Stromal cell of bone marrow (primary cell): ENCODE measurements at regions not wholly inside any gene's neighbourhood (a gene's known extent, or its start where the extent isn't known, plus 50 kb on each side); places are given as distances from the start of the nearest gene placed in this dataset.
"Not testable (repeated sequence)": the region's sequence is repeated elsewhere in the genome, so short reads cannot be mapped to it uniquely, and the experiment has no call there.

Source experiments
- DNase-seq: peaks from one replicate; pipeline ENCODE4 v3.0.0-alpha.2; 2012; ENCODE audit warnings: low read depth

DNA sequence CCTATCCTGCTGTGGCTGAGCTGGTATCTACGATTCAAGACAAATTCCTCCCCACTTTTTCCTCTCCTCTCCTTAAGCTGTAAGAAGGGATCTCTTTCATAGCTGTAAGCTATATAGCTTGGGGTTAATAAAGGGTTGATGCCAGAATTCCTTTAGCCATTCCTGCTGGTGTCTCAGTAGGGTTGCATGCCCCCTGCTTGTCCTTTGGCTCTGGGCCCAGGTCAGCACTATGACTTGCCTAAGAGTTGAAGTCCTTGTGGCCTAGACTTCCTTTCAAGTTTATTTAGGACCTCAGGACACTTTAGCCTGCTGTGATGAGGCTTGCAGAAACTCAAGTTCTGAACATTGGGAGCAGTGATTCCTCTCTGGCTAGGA, 270.0 kb downstream of the AMY1C start:
- DNase-seq = no peak

GRCh38 chr1:104028416-104029035, 278.8 kb downstream of the AMY1C start:
- DNase-seq = no peak

GRCh38 chr1:104029456-104029970, 279.8 kb downstream of the AMY1C start:
- no peak for DNase-seq

DNA sequence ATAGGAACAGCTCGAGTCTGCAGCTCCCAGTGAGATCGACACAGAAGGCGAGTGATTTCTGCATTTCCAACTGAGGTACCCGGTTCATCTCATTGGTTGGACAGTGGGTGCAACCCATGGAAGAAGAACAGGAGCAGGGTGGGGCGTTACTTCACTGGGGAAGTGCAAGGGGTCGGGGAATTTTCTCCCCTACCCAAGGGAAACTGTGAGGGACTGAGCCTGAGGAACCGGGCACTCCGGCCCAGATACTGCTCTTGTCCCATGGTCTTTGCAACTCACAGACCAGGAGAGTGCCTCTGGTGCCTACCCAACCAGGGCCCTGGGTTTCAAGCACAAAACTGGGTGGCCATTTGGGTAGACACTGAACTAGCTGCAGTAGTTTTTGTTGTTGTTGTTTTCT, 307.1 kb downstream of the AMY1C start:
- DNase-seq = no peak

- not testable (repeated sequence) for DNase-seq
Observed at GRCh38 chr1:104057219-104057898, 307.7 kb downstream of the AMY1C start.

GRCh38 chr1:104061637-104062036, 311.9 kb downstream of the AMY1C start:
- not testable (repeated sequence) for DNase-seq

DNA sequence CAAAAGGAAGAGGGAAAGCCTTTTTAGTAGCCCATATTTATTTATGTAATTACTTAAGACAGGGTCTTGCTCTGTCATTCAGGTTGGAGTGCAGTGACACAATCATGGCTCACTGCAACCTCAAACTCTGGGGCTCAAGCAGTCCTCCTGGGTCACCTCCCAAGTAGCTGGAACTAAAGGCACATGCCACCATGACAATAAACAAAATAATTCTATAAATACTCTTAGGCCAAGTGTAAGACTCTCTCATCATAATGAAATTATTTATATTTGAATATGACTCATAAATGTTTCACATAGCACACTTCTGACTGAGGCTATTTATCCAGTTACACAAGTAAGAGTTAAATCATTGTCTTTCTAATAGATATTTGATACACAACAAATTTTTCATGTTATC, 314.7 kb downstream of the AMY1C start:
- DNase-seq = no peak

DNA sequence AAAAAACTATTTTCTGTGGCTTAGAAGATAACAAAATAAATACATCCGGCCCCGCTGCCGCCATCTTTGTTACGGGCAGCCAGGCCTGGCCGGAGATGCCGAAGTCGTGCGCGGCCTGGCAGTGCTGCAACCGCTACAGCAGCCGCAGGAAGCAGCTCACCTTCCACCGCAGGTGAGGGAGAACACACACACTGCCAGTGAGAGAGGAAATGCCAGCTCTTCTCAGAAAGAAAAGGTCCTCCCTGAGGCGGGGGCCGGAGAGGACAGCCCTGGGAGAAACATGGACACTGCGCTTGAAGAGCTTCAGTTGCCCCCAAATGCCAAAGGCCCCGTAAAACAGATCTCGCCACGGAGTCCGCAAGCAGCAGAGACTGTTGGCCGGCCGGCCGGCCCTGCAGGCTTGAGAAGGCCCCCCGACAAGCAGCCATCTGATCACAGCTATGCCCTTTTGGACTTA, 323.2 kb downstream of the AMY1C start:
- DNase-seq = no peak

- DNase-seq = no peak
Observed at GRCh38 chr1:104073463-104073902, 323.8 kb downstream of the AMY1C start.

DNA sequence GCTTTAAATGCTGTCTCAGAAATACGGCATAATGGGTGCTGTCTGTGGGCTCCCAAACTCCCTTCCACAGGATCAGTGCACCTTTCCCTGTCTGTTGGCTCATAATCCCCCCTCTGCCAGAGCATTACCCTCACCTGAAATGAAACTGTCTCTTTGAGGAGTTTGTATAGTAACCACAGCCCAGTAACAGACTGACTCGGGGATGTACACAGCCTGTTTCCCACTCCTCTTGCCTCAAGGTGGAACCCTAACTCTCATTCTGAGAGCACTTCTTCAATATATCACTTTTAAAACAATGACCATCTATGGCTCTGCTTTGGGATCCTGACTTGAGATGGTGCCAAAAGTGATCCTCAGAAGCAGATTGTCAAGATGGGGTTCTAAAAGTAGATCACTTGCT, 332.5 kb downstream of the AMY1C start:
- DNase-seq = no peak

- no peak for DNase-seq
Observed at GRCh38 chr1:104084380-104084779, 334.7 kb downstream of the AMY1C start.

DNA sequence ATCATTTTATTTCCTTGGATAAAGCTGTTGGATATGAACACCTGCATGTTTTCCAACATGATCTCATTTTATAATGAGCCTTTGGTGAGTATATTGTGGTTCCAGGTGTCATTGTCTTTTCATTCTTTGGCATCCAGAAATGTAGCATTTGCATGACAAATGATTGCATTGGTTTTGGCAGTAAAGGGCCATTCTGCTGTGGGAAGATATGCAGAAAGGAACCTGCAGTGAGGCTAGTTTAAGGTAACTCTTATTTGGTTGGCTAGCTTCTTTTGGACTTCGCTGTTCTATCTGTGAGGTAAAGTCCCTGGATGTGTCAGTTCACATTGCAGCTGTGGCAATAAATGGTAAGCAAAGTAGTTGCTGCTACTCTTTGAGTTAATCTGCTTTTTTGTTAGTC, 343.0 kb downstream of the AMY1C start:
- DNase-seq = no peak

DNA sequence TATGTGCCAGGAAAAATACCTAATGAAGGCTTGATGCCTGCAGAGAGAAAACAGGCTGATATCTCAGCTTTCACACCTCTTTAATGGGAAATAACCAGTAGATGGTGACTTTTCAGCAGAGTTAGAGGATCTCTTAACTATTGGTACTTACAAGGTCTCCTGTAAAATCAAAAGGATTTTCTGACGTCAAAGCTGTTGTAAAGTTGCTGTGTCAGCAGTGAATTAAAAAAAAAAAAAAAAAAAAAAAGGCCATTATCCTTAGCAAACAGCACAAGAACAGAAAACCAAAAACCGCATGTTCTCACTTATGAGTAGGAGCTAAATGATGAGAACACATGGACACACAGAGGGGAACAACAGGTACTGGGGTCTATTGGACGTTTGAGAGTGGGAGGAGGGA, 349.1 kb downstream of the AMY1C start:
- no peak for DNase-seq

DNA sequence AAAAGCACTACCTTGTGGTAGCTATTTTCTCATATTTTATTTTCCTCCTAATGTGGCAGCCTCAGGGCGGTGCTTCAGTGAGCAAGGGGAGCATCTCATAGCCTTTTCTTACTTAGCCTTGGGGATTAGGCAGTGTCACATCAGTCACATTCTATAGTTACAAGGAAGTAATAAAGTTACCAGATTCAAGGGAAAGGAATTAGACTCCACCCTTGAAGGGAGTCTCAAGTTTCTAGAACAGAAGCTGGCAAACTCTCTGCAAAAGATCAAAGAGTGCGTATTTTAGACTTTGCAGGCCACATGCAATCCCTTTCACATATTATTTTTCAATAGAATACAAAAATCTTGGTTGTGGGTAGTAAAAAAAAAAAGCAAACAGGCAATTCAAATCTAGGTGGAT, 350.4 kb downstream of the AMY1C start:
- DNase-seq = no peak

DNA sequence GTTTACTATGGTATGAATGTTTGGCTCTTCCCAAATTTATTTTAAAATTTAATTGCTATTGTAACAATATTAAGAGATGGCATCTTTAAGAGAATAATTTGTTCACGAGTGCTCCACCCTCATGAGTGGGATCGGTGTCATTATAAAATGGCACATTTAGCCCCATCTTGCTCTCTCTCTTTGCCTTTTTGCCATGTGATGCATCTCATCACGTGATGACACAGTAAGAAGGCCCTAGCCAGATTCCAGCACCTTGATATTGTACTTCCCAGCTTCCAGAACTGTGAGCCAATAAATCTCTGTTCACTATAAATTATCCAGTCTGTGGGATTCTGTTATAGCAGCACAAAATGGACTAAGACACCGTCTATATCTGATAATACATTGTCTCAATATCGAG, 355.8 kb downstream of the AMY1C start:
- no peak for DNase-seq

DNA sequence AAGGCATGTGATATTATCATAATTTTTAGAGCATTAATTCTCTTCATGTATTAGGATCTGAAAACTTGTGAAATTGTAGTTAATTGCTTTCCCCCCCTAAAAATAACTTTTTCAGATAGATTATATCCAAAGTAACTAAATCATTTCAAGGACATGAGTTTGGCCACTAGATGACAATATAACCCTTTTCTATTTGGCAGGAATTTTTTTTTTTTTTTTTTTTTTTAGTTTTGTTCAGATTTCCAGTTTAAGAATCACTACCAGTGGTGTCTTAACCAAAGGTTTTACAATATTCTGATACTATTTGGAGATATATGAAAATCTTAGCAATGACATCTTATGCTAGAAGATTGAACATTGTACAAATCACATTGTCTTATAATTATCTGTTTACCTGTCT, 370.8 kb downstream of the AMY1C start:
- DNase-seq = no peak

DNA sequence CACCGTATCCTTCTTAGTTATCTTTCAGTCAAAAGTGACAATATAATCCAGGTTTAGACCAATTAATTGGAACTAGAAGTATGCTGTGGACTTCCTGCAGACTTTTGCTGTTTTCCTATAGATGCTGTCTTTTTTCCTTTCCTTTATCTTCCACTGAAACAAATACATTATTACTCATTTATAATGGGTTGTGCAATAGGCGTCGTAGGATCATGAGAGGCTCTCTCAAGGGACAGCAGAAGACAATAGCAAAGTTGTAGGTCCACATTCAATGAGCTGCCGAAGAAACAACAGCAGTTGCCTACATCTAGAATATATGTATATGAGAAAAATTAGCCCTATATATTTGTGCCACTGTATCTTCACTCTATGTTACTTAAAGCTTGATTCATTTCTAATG, 371.6 kb downstream of the AMY1C start:
- DNase-seq = no peak

DNA sequence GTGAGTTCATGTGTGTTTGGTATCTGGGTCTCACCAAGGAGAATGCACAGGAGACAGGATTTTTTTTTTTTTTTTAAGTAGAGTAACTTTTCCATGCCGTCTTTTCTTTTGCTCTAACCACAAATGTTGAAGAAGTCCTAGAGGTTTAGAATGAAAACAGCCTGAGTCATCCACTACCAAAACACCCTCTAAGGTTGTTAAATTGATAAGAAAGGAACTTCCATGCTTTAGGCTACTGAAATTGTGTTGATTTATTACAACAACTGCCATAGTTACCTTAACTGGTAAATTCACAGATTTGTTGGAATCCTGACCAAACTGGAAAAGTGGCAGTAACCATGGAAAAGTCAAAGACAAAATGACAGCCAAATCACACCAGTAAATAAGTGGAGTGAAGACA, 375.6 kb downstream of the AMY1C start:
- DNase-seq = no peak

DNA sequence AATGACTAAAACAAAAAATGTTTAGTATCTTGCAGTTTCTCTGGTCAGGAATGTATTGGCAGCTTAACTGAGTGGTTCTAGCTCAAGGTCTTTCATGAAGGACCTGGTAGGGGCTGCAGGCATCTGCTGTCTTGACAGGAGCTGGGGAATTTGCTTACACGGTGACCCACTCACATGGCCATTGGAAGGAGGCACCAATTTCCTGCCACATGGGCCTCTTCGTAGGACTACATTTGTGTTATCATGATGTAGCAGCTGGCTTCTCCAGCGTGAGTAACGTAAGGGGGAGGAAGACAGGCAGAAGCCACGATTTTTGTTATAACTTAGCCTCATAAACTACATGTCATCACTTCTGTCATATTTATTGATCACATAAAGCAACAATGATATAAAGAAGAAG, 376.3 kb downstream of the AMY1C start:
- no peak for DNase-seq

GRCh38 chr1:104132382-104132973, 382.8 kb downstream of the AMY1C start:
- DNase-seq = no peak

DNA sequence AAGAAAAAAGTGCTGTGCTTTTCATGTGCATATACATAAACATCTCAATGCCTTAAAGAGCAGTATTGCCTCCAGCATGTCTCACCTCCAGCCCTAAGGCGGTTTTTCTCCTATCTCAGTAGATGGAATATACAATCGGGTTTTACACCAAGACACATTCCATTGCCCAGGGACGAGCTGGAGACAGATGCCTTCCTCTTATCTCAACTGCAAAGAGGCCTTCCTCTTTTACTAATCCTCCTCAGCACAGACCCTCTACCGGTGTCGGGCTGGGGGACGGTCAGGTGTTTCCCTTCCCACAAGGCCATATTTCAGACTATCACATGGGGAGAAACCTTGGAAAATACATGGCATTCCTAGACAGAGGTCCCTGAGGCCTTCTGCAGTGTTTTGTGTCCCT, 385.3 kb downstream of the AMY1C start:
- not testable (repeated sequence) for DNase-seq

GRCh38 chr1:104136621-104137020, 386.9 kb downstream of the AMY1C start:
- DNase-seq = no peak

DNA sequence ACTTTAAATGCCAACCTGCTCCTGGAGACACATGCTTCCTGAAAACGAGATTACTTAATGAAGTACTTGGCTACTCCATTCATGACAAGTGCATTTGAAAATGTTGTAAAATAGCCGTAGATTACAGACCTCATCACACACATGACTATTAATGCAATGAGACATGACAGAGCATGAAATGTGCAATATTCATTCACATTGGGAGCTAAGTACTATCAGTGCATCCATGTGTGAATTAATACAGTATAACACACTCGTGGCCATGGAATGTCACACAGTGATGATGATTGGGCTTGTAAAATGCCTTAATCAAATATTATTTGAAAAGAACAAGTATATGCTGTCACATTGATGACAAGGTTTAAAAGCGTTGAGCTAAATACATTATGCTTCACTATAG, 407.0 kb downstream of the AMY1C start:
- DNase-seq = no peak
